ENCODE measurements at regions not wholly inside any gene's neighbourhood (a gene's known extent, or its start where the extent isn't known, plus 50 kb on each side); places are given as distances from the start of the nearest gene placed in this dataset.

DNA sequence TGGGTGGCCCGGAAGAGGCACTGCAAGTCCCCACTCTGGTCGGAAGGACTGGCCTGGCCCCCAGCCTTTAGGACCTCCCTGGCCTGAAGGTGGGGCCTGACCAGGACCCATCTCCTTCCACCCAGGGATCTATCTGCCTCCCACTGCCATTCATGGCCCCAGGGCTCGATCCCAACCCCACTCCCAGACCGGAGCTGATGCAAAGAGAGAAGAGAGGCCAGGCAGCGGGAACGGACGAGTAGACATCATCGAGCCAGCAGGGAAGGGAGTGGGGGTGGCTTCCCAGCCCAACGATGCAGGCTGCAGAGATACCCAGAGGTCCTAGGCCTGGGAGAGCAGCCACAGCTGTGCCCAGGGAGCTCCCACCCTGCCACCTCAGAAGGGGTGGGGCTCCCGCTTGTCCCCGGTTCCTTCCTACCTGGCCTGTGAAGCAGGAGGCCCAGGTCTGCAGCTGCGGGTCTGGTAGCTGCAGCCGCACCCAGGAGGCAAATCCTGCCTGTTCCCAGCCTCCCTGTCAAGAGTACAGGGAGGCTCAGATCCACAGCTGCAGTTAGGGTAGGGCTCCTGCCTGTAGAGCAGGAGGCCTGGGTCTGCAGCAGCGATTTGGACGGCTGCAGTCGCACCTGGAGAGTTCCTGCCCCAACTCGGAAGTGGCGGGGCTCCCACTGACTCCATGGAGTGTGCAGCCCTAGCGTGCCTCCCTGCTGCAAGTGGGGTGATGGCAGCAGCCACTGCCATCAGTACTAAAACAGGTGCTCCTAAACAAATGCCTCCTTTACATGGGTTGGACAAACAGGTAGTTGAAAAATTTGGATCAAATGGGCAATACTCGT lies 1151.0 kb upstream of the PHF14 start:
- TF ChIP-seq, protein P1, sequence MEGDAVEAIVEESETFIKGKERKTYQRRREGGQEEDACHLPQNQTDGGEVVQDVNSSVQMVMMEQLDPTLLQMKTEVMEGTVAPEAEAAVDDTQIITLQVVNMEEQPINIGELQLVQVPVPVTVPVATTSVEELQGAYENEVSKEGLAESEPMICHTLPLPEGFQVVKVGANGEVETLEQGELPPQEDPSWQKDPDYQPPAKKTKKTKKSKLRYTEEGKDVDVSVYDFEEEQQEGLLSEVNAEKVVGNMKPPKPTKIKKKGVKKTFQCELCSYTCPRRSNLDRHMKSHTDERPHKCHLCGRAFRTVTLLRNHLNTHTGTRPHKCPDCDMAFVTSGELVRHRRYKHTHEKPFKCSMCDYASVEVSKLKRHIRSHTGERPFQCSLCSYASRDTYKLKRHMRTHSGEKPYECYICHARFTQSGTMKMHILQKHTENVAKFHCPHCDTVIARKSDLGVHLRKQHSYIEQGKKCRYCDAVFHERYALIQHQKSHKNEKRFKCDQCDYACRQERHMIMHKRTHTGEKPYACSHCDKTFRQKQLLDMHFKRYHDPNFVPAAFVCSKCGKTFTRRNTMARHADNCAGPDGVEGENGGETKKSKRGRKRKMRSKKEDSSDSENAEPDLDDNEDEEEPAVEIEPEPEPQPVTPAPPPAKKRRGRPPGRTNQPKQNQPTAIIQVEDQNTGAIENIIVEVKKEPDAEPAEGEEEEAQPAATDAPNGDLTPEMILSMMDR (conservative IDR thresholded peaks at IDR 0.05; ENCODE audit: low read depth, low read length) = no peak
- TF ChIP-seq RCOR1 (IDR thresholded peaks at IDR 0.05; ENCODE audit: insufficient replicate concordance, low read length) (no peak), POLR2A (IDR thresholded peaks at IDR 0.05; ENCODE audit: low read depth, low read length) (no peak), NFE2L2 (IDR thresholded peaks at IDR 0.05; ENCODE audit: low read depth, low read length) (no peak), SMC3 (IDR thresholded peaks at IDR 0.05; ENCODE audit: low read depth, low read length) (no peak), RAD21 (IDR thresholded peaks at IDR 0.05; ENCODE audit: low read length) (no peak), BHLHE40 (IDR thresholded peaks at IDR 0.05; ENCODE audit: low read depth, low read length) (no peak), RFX5 (IDR thresholded peaks at IDR 0.05; ENCODE audit: low read depth, low read length) (no peak), FOS (IDR thresholded peaks at IDR 0.05; ENCODE audit: low read depth, low read length) (no peak), CHD1 (IDR thresholded peaks at IDR 0.05; ENCODE audit: low read depth, low read length) (no peak)
- TF ChIP-seq, protein P2, sequence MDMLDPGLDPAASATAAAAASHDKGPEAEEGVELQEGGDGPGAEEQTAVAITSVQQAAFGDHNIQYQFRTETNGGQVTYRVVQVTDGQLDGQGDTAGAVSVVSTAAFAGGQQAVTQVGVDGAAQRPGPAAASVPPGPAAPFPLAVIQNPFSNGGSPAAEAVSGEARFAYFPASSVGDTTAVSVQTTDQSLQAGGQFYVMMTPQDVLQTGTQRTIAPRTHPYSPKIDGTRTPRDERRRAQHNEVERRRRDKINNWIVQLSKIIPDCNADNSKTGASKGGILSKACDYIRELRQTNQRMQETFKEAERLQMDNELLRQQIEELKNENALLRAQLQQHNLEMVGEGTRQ (IDR thresholded peaks at IDR 0.05; ENCODE audit: low read depth, low read length) = no peak

Measured in IMR-90 (cell line).